Stimulated activated CD8-positive, alpha-beta memory T cell treated with anti-CD3 and anti-CD28 coated beads, Interleukin-7, amount 100 ng/mL, for 48 hours (primary cell): ENCODE measurements at regions not wholly inside any gene's neighbourhood (a gene's known extent, or its start where the extent isn't known, plus 50 kb on each side); places are given as distances from the start of the nearest gene placed in this dataset.

ENCODE experiments used
- DNase-seq, 2 donors: peaks; one replicate each; pipeline ENCODE4 v3.0.0-alpha.2; 2020; ENCODE audit warnings: low read depth in 1 of 2; ENCODE audit errors: extremely low read depth in 1 of 2

DNA sequence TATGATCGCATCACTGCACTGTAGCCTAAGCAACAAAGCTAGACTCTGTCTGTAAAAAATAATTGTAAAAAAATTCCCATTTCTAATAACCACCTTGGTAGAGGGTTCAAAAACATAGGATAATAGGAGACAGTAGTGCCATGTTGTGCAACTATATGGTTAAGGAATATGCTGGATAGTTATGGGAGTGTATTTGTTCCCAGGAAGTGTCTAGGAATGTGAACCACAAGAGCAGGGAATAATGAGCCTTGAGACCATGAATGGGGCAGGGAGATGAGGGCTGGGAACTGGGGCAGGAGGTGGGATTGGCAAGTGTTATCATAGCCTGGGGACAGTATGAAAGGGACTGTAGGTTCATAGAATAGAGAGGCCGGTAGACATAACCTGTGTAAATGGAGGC is 50.4 kb downstream of the RUSC2 start:
- DNase-seq: no peak

DNA sequence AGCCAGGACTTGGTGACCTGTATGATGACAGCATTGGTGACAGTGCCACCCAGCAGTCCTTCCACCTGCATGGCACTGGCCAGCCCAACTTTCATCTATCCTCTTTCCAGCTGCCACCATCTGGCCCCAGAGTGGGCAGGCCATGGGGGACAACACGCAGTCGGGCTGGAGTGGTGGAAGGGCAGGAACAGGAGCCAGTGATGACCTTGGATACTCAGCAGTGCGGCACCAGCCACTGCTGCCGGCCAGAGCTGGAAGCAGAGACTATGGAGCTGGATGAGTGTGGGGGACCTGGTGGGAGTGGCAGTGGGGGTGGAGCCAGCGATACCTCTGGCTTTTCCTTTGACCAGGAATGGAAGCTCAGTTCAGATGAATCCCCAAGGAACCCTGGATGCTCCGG is 56.9 kb downstream of the RUSC2 start:
- DNase-seq: no peak

DNA sequence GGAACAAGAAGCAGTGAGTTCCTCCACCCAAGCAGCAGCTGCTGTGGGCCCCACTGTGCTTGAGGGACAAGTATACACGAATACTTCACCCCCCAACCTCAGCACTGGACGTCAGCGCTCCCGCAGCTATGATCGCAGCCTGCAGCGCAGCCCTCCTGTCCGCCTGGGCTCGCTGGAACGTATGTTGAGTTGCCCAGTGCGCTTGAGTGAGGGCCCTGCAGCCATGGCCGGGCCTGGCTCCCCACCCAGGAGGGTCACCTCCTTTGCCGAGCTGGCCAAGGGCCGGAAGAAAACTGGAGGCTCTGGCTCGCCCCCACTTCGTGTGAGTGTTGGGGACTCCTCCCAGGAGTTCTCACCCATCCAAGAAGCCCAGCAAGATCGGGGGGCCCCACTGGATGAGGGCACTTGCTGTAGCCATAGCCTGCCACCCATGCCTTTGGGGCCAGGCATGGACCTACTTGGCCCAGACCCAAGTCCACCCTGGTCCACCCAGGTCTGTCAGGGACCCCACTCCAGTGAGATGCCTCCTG is 57.1 kb upstream of the TESK1 start:
- no peak for DNase-seq

DNA sequence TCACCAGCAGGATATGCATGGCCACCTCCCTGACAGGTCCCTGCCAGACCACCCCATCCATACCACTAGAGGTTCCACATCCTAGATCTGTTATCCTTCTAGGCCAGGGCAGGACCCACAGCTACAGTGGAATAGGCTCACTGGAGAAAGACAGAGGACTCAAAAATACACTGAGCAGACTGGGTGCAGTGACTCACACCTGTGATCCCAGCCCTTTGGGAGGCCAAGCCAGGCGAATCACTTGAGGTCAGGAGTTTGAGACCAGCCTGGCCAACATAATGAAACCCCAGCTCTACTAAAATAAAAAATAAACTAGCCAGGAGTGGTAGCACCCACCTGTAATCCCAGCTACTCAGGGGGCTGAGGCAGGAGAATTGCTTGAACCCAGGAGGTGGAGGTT is 56.5 kb upstream of the TESK1 start:
- no peak for DNase-seq

DNA sequence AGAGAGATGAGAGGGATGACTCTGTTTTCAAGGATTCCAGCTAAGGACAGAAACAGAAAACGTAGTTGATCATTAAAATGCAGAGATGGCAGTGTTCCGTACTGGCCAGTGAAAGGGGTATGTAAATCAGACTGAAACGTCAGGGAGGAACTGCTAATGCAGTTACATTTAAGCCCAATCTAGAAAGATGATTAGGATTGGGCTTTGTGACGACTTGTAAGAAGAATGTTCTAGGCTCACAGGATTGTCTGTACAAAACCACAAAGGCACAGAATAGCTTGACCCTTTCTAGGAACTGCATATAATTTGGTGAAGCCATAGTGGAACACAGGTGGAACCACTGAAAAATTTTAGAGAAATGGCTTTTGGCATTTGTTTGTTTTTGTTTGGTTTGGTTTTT is 55.6 kb upstream of the TESK1 start:
- no peak for DNase-seq

DNA sequence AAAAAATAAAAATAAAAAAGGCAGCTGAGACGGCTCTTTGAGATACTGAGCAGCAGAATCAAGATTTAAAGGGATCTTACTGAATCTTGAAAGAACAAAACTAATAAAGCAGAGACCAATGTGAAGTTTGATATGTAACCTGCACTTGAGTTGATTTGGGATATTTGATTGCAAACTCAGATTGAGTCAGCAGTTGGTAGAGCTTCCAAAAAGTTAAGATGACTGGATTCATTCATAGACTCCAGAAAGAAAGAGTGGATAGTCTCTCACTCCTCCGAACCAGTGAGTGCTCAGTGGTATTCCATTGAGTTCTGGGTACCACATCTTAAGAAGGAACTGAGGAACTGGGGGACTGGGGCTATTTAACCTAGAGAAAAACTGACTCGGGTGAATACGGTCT is 52.7 kb upstream of the TESK1 start:
- no peak for DNase-seq

DNA sequence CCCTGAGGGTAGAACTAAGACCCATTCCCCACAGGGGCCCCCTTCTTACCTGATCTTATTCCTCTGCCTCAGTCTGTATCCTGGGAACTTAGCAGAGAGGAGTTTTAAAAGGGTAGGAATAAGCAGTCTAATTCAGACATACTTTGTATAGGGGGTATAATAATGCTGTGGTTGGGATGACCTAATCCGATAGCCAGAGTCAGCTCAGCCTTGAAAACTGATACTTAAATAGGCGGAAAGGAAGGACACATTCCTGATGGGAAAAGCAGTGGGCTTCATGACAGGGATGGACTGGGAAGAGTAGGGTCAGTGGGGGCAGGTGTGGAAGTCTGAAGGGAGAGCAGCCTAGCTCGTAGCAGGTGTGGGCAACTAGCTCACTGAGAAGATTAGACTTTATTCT is 52.2 kb upstream of the TESK1 start:
- no peak for DNase-seq

DNA sequence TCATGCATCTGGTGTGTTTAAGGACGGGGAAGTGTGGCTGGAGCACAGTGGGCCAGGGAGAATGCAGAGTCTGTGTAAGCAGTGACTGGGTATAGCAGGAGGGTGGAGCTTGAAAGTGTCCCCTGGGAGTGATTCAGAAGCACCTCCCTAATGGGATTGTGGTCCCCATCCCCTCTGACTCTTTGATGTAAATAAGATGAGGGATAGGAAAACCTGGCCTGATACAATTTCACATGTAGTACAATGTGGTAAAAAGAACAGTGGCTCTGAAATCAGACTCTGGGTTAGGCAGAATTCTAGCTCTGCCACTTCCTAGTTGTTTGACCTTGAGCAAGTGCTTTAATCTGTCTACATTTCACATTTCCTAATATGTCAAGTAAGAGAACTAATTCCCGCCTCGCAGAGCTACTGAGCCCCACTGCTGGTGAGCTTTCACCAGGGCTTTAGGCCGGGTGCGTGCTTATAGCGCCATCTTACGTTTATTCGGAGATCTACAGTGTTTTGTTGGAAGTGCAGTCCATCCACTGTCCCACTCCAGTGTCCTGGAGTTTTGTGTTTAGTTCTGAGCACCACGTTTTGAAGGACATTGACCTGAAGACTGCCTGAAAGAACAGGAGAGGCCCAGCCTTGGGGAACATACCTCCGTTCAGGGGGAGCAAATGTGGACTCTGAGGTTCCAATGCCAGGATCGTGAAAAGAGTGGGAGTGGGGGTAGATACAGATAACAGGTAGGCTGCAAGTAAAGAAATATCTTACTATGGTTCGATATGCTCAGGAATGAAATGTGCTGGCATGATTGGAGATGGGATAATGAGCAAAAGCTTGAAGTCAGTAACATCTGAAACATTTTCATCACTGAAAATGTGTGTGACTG is 51.2 kb upstream of the TESK1 start:
- peak; percentile 2 to 23 for DNase-seq

DNA sequence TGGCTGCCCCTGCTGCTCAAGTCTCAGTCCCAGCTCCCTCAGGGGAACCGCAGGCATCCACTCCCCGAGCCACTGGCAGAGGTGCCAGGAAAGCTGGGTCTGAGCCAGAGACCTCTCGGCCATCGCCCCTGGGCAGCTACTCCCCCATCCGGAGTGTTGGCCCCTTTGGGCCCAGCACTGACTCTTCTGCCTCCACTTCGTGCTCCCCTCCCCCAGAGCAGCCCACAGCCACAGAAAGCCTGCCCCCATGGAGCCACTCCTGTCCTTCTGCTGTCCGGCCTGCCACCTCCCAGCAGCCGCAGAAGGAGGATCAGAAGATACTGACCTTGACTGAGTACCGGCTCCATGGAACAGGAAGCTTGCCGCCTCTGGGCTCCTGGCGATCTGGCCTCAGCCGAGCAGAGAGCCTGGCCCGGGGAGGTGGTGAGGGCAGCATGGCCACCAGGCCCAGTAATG is 49.8 kb upstream of the TESK1 start:
- DNase-seq: no peak
